Erythroblast (primary cell): ENCODE measurements at regions not wholly inside any gene's neighbourhood (a gene's known extent, or its start where the extent isn't known, plus 50 kb on each side); places are given as distances from the start of the nearest gene placed in this dataset.
"Not testable (repeated sequence)": the region's sequence is repeated elsewhere in the genome, so short reads cannot be mapped to it uniquely, and the experiment has no call there.

Experiments
- DNase-seq, 2 experiments: peaks; one replicate each; lab custom pipeline; 2025; lab: John Stamatoyannopoulos, UW
- GATA1 ChIP-seq: IDR thresholded peaks from 2 replicates; pipeline ENCODE4 v1.6.1; 2011; ENCODE audit warnings: low read depth, mild to moderate bottlenecking, control low read depth, low read length, moderate library complexity
- POLR2A ChIP-seq: IDR thresholded peaks from 2 replicates; pipeline ENCODE4 v1.6.1; 2011; ENCODE audit warnings: mild to moderate bottlenecking, low read length

GRCh38 chr6:105705608-105706007 lies 302.7 kb upstream of the PREP start:
- no peak for DNase-seq
- TF ChIP-seq POLR2A (no peak), GATA1 (no peak)

GRCh38 chr6:105695461-105695860 lies 292.6 kb upstream of the PREP start:
- no peak for DNase-seq
- no peak for TF ChIP-seq POLR2A
- no peak for TF ChIP-seq GATA1

- no peak for DNase-seq
Measured at GRCh38 chr6:105692613-105693215, 289.8 kb upstream of the PREP start.

GRCh38 chr6:105691971-105692370 lies 289.1 kb upstream of the PREP start:
- TF ChIP-seq GATA1 (no peak), POLR2A (no peak)
- DNase-seq, result no peak

More at GRCh38 chr6:105692613-105693215, 289.8 kb upstream of the PREP start:
- TF ChIP-seq POLR2A (no peak), GATA1 (no peak)

- TF ChIP-seq GATA1 (no peak), POLR2A (no peak)
Measured at GRCh38 chr6:105691081-105691480, 288.2 kb upstream of the PREP start.

GRCh38 chr6:105688573-105688972 lies 285.7 kb upstream of the PREP start:
- TF ChIP-seq POLR2A (no peak), GATA1 (no peak)
- no peak for DNase-seq

More at GRCh38 chr6:105691081-105691480, 288.2 kb upstream of the PREP start:
- DNase-seq, result no peak

- DNase-seq, result not testable (repeated sequence)
Measured at GRCh38 chr6:105686793-105687192, 283.9 kb upstream of the PREP start.

GRCh38 chr6:105681061-105681460 lies 278.2 kb upstream of the PREP start:
- TF ChIP-seq POLR2A (no peak), GATA1 (no peak)
- no peak for DNase-seq

- no peak for TF ChIP-seq GATA1
- no peak for TF ChIP-seq POLR2A
- DNase-seq, result no peak
Measured at GRCh38 chr6:105680131-105680530, 277.2 kb upstream of the PREP start.

GRCh38 chr6:105678516-105678915 lies 275.6 kb upstream of the PREP start:
- no peak for TF ChIP-seq GATA1
- no peak for TF ChIP-seq POLR2A
- DNase-seq, result no peak

- TF ChIP-seq POLR2A (no peak), GATA1 (no peak)
- DNase-seq, result no peak
Measured at GRCh38 chr6:105677671-105678475, 275.0 kb upstream of the PREP start.

- no peak for TF ChIP-seq GATA1
- TF ChIP-seq POLR2A, result no peak
- no peak for DNase-seq
Measured at GRCh38 chr6:105676857-105677256, 274.0 kb upstream of the PREP start.

- no peak for TF ChIP-seq POLR2A
- TF ChIP-seq GATA1, result no peak
- no peak for DNase-seq
Measured at GRCh38 chr6:105675715-105676397, 273.0 kb upstream of the PREP start.

- DNase-seq, result not testable (repeated sequence)
Measured at GRCh38 chr6:105672856-105673538, 270.1 kb upstream of the PREP start.
